HK-2 (cell line): ENCODE measurements at regions not wholly inside any gene's neighbourhood (a gene's known extent, or its start where the extent isn't known, plus 50 kb on each side); places are given as distances from the start of the nearest gene placed in this dataset.

ENCODE experiments used
- DNase-seq: peaks from one replicate; pipeline ENCODE4 v3.0.0-alpha.2; 2018; ENCODE audit not compliant: unreplicated experiment

- no peak for DNase-seq
Measured at GRCh38 chr2:56707650-56708049, 523.9 kb downstream of the CCDC85A start.

DNA sequence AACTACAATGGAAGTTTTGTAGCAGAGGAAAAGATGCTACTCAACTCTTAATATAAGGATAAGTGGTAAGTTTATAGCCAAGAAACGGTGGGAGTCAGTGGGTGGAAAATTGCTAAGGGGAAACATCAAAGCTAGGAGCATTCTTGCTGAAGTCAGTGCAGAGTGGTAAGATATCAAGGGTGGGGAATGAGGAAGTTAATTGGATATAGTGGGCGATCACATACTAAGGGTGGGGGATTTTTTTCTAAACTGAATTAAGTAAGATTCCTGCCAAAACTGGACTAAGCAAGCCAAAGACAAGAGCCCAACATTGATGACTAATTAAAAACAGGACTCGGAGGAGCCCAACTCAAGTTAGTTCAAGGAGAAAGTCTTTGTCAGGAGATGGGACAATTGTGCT is 525.4 kb downstream of the CCDC85A start:
- DNase-seq, result no peak

GRCh38 chr2:56713161-56713676 is 529.4 kb downstream of the CCDC85A start:
- no peak for DNase-seq

- DNase-seq, result no peak
Measured at GRCh38 chr2:56713978-56714377, 530.2 kb downstream of the CCDC85A start.

DNA sequence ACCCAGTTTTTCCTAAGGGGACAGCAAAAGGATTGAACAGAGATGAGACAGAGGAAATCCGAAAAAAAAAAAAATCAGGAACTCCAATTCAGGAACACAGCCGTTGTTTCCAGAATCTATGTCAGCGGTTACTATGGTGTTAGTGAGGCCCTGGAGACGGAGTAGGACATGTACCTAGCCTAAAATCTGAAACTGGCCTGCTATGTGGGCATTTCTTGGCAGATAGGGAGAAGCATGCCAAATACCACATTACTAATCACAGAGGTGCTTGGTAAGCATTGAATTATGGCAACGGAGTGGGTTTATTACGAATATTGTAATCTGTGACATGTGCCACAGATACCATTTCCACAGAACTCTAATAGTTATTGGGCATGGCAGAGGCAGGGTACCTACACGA is 530.6 kb downstream of the CCDC85A start:
- DNase-seq, result no peak

GRCh38 chr2:56715683-56716082 is 531.9 kb downstream of the CCDC85A start:
- DNase-seq, result no peak

- DNase-seq, result no peak
Measured at GRCh38 chr2:56718413-56718812, 534.6 kb downstream of the CCDC85A start.

- DNase-seq, result no peak
Measured at GRCh38 chr2:56729212-56729611, 545.4 kb downstream of the CCDC85A start.

- no peak for DNase-seq
Measured at GRCh38 chr2:56732946-56733345, 549.2 kb downstream of the CCDC85A start.

DNA sequence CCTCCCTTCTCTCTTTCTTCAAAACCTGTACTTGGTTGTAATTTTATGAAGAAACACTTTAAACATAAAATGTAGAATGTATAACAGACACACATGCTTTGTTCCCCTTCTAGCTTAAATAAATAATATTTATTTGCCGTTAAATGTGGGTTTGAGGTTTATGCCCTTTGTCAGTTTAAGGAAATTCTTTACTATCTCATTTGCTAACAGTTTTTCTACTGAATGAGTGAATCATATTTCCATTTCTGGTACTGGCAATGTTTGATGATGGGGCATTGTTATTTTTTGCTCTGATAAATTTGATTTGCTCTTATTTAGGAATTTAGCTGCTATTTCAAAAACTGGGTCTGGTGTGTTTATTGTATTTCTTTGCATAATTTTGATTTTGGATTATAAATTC is 555.6 kb downstream of the CCDC85A start:
- DNase-seq, result no peak

- peak; percentile 22 for DNase-seq
Measured at GRCh38 chr2:56741601-56742102, 557.9 kb downstream of the CCDC85A start.

DNA sequence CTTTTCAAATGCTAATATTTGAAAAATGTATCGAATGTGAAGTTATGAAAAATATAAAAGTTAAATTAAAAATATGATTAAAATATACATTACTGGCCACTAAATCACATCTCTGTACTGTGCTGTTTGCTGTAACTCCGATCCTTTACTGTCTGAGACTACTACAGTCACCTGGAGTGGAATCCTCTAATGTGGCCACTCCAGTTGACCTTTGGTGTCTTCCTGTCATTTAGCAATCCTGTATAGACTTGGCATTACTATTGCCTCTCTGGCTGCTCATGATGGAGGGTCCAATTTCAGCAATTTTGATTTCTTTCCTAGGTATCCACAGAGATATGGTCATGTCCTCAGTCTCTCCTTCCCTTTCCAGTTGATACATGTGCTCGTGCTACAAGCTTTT is 560.0 kb downstream of the CCDC85A start:
- DNase-seq, result no peak

DNA sequence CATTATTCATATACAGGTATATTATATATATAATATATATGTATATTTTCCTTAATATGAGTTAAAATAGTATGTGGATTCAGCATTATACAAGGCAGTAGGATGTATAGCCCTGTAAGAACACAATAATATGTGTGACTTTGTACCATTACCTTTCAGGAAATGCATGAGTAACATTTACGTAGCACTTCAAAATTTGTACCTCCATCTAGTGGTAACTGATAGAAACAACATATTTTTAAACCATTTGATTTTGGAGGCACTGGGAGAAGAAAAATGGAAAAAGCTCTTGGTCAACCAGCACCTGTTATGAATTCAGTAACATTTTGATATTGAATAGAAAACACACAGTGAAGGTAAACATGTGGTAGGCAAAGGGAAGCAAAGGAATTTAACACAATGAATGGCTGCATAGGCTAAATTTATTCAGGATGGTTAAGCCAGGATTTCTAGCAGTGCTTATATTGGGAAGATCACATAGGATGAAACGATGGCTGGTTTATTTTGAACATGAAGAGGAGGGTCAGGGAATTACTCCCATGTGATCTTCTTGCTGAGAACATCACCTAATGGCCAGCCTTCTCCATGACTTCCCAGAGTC is 565.5 kb downstream of the CCDC85A start:
- no peak for DNase-seq

- no peak for DNase-seq
Measured at GRCh38 chr2:56753182-56753581, 569.4 kb downstream of the CCDC85A start.

DNA sequence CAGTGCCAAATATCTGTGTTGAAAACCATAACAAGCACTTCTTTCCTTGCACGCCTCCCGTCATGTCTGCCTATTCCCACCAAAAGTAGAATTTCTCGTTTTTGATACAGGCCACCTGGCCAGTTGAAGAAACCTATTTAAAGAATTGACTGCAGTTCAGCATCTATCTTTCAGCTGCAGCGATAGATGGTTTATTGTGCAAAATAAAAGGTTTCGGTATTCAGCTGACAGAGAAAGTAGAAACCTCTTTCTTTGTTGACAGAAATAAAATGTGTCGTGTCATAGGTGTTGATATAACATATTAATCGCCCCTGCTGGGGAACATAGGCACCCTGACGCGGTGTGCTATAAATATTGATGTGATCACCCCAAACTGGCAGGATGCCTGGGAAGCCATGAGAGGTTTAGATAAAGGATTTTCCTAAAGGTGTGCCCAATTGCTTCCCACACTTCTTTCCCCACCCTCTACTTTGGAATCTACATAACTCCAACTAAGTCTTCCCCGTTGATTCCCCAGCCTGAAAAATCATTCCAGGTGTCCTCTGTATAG is 570.4 kb downstream of the CCDC85A start:
- no peak for DNase-seq

DNA sequence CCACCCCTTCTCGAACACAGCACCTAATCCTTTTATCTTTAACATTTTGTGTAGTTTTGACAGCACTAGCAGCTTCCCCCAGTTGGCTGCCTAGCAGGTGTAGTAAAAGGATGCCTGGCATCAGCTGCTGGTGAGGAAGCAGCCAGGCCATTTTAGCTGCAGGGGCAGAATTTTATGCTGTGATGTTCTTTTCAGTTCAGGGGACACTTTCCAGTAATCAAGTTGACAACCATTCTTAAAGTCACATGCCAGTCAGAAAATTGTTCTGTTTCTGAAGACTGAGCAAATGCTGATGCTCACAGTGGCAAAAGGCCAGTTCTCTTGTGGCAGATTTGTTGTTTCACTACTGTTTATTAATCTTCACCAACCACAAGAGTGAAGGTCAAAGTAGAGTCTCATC is 570.8 kb downstream of the CCDC85A start:
- no peak for DNase-seq

GRCh38 chr2:56757884-56758545 is 574.2 kb downstream of the CCDC85A start:
- no peak for DNase-seq

DNA sequence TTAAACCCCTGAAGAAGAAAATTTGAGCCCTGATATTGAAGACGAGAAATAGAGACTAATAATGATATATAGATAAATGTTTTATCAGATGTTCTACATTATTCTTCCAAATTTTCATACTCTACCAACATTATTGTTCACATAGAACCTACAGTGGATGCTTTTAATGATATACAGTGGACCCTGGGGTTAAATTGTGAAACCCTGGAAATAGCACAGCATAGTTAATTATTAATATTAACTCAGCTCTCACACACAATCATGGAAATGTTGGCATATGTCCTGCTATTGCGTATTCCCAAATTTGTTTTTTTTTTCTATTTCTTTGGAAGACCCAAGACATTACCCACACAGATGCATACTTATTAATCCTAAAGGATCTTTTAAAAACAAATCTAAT is 579.9 kb downstream of the CCDC85A start:
- no peak for DNase-seq

GRCh38 chr2:56768973-56769372 is 585.2 kb downstream of the CCDC85A start:
- no peak for DNase-seq

- DNase-seq, result no peak
Measured at GRCh38 chr2:56770490-56770889, 586.7 kb downstream of the CCDC85A start.

DNA sequence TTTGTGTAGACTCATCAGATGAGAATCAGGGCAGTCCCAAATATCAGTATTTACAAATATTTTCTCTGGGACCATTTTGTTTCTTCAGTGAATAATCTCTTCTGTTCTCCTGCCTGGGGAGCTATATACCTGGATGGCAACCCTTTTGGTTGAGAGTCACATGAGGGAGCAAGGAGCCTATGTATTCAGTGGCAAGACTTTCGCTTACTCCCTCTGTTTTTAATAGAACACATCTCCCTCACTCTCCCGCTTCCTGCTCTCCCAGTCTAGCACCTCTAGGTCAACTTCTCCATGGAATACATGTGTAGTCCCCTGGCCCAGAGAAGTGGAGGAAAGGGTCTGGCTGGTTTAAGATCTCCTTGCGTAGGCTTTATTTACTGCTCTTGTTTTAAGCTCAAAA is 600.3 kb downstream of the CCDC85A start:
- no peak for DNase-seq

DNA sequence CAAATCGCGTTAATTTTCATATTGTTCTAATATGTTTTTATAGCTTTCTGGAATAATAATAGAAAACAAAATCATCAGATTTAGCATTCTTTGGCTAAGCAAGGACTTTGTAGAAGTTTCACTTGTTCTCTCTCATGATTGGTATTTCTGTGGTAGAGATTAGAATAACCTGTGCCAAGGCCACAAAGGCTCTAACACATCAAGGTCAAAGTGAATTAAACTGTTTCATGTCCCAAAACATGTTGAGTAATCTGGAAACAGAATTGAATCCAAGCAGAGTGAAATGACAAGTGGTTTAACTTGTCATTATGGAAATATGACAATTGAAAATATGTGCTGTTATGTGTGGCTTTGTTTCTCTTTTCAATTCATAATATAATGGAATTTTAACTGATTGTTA is 617.4 kb downstream of the CCDC85A start:
- no peak for DNase-seq

- DNase-seq, result no peak
Measured at GRCh38 chr2:56801770-56802169, 618.0 kb downstream of the CCDC85A start.
